H1 (cell line): ENCODE measurements at regions not wholly inside any gene's neighbourhood (a gene's known extent, or its start where the extent isn't known, plus 50 kb on each side); places are given as distances from the start of the nearest gene placed in this dataset.

Experiments used
- CTCF ChIA-PET: fragments of 300-600 bp; sonication (Branson Sonifier 250); formaldehyde crosslinking; loops from one replicate; lab custom pipeline; 2021; ENCODE audit not compliant: partially characterized antibody; lab: Charles Lee
- POLR2A ChIA-PET: fragments of 300-600 bp; sonication (Branson Sonifier 250); formaldehyde crosslinking; loops from one replicate; lab custom pipeline; 2021; ENCODE audit warnings: inconsistent platforms; ENCODE audit not compliant: partially characterized antibody; lab: Charles Lee
- DNase-seq, 2 experiments: peaks; one replicate each; pipeline versions ENCODE4 v3.0.0 to v3.0.0-alpha.2; 2010 to 2022; ENCODE audit warnings: low spot score in 2 of 2, low read depth in 1 of 2, mixed read lengths in 1 of 2
- FAIRE-seq: peaks from 2 replicates; lab custom pipeline; 2011; peaks lifted over from hg19 to GRCh38; lab: Jason Lieb, UNC
- H2AFZ ChIP-seq: 2 replicates; pipeline ENCODE4 v1.8.1; 2012; ENCODE audit warnings: low read length, inconsistent platforms
- H2AK5ac ChIP-seq: 2 replicates; pipeline ENCODE4 v1.6.1; 2013; ENCODE audit warnings: low read depth, low read length
- H2BK120ac ChIP-seq: replicated peaks from 2 replicates; pipeline ENCODE3; 2013; ENCODE audit warnings: low read depth, low read length, inconsistent platforms
- H2BK12ac ChIP-seq: 2 replicates; pipeline ENCODE4 v1.6.1; 2013; ENCODE audit warnings: low read depth, low read length
- H2BK15ac ChIP-seq: 2 replicates; pipeline ENCODE4 v1.6.1; 2013; ENCODE audit warnings: low read length
- H2BK20ac ChIP-seq: 2 replicates; pipeline ENCODE4 v1.6.1; 2013; ENCODE audit warnings: low read length
- H2BK5ac ChIP-seq: 2 replicates; pipeline ENCODE4 v1.6.1; 2013; ENCODE audit warnings: low read depth, low read length
- H3K14ac ChIP-seq: 2 replicates; pipeline ENCODE4 v1.6.1; 2013; ENCODE audit warnings: inconsistent platforms; ENCODE audit not compliant: insufficient read length
- H3K18ac ChIP-seq: 2 replicates; pipeline ENCODE4 v1.6.1; 2013; ENCODE audit warnings: low read length; ENCODE audit errors: extremely low read depth
- H3K23ac ChIP-seq: 2 replicates; pipeline ENCODE4 v1.6.1; 2013; ENCODE audit warnings: inconsistent platforms; ENCODE audit not compliant: insufficient read length
- H3K23me2 ChIP-seq: 2 replicates; pipeline ENCODE4 v1.6.1; 2013; ENCODE audit warnings: low read depth, low read length
- H3K27ac ChIP-seq: 2 replicates; pipeline ENCODE4 v1.6.1; 2011; ENCODE audit warnings: low read depth, low read length, inconsistent platforms
- H3K27me3 ChIP-seq, 4 experiments: replicated peaks in 1 of 4; 1 replicate in 1 of 4; 2 replicates in 3 of 4; pipeline versions ENCODE4 v1.6.1 to v1.8.1; 2011 to 2013; ENCODE audit warnings: low read length in 3 of 4, mild to moderate bottlenecking in 3 of 4, inconsistent platforms in 2 of 4, mixed read lengths in 2 of 4, moderate library complexity in 1 of 4; ENCODE audit not compliant: control insufficient read depth in 3 of 4, insufficient read depth in 3 of 4; ENCODE audit errors: extremely low read depth in 1 of 4
- H3K36me3 ChIP-seq, 4 experiments: 2 replicates each; pipeline versions ENCODE4 v1.6.1 to v1.8.1; 2011 to 2013; ENCODE audit warnings: mild to moderate bottlenecking in 4 of 4, low read length in 3 of 4, moderate library complexity in 2 of 4, control low read depth in 1 of 4, inconsistent platforms in 1 of 4; ENCODE audit not compliant: insufficient read depth in 4 of 4, control insufficient read depth in 2 of 4
- H3K4ac ChIP-seq: replicated peaks from 2 replicates; pipeline ENCODE3; 2013; ENCODE audit warnings: low read length, low read depth, mixed read lengths, inconsistent platforms; ENCODE audit not compliant: insufficient read length
- H3K4me1 ChIP-seq, 4 experiments: replicated peaks in 1 of 4; 1 replicate in 1 of 4; 2 replicates in 3 of 4; pipeline versions ENCODE4 v1.6.1 to v1.8.1; 2011 to 2013; ENCODE audit warnings: low read length in 3 of 4, inconsistent platforms in 2 of 4, mixed read lengths in 1 of 4; ENCODE audit not compliant: insufficient read depth in 4 of 4, control insufficient read depth in 3 of 4
- H3K4me2 ChIP-seq, 2 experiments: 2 replicates each; pipeline versions ENCODE4 v1.6.1 to v1.8.1; 2011 to 2013; ENCODE audit warnings: low read depth in 2 of 2, low read length in 2 of 2, control low read depth in 1 of 2, inconsistent platforms in 1 of 2, mild to moderate bottlenecking in 1 of 2; ENCODE audit not compliant: insufficient read depth in 1 of 2
- H3K4me3 ChIP-seq, 4 experiments: fragments of 200-600, 300-600 bp in 1 of 4; sonication (generic), shearing (Covaris generic), sonication (Bioruptor Twin) in 1 of 4; 2 replicates each; pipeline versions ENCODE4 v1.5.1 to v1.8.1; 2011 to 2016; ENCODE audit warnings: low read length in 4 of 4, low read depth in 3 of 4, control low read depth in 2 of 4, inconsistent platforms in 2 of 4, mild to moderate bottlenecking in 2 of 4, mixed read lengths in 1 of 4, moderate library complexity in 1 of 4; ENCODE audit not compliant: insufficient read depth in 2 of 4; ENCODE audit errors: extremely low read depth in 1 of 4
- H3K56ac ChIP-seq: replicated peaks from 2 replicates; pipeline ENCODE3; 2013; ENCODE audit warnings: low read depth, mild to moderate bottlenecking, mixed read lengths, low read length, inconsistent platforms; ENCODE audit not compliant: insufficient read length
- H3K79me1 ChIP-seq: 2 replicates; pipeline ENCODE4 v1.6.1; 2013; ENCODE audit warnings: low read depth, low read length, control low read depth
- H3K79me2 ChIP-seq, 2 experiments: 2 replicates each; pipeline versions ENCODE4 v1.6.1 to v1.8.1; 2012 to 2013; ENCODE audit warnings: low read length in 2 of 2, mild to moderate bottlenecking in 2 of 2, inconsistent platforms in 1 of 2; ENCODE audit not compliant: insufficient read depth in 2 of 2, control insufficient read depth in 1 of 2
- H3K9ac ChIP-seq, 4 experiments: replicated peaks in 1 of 4; 1 replicate in 1 of 4; 2 replicates in 3 of 4; pipeline versions ENCODE4 v1.6.1 to v1.8.1; 2011 to 2013; ENCODE audit warnings: low read depth in 3 of 4, low read length in 3 of 4, control low read depth in 2 of 4, mild to moderate bottlenecking in 2 of 4, moderate library complexity in 2 of 4, inconsistent platforms in 1 of 4; ENCODE audit errors: extremely low read depth in 1 of 4
- H3K9me3 ChIP-seq, 2 experiments: 2 replicates each; pipeline versions ENCODE4 v1.6.1 to v1.8.1; 2012 to 2013; ENCODE audit warnings: mild to moderate bottlenecking in 2 of 2, moderate library complexity in 2 of 2, control low read depth in 1 of 2, inconsistent platforms in 1 of 2, low read depth in 1 of 2, low read length in 1 of 2, mixed read lengths in 1 of 2; ENCODE audit not compliant: insufficient read depth in 2 of 2
- H4K20me1 ChIP-seq, 2 experiments: replicated peaks in 1 of 2; 2 replicates each; pipeline versions ENCODE3 to v1.8.1; 2011 to 2013; ENCODE audit warnings: inconsistent platforms in 2 of 2, low read length in 2 of 2, mild to moderate bottlenecking in 1 of 2; ENCODE audit not compliant: insufficient read depth in 2 of 2, control insufficient read depth in 1 of 2
- H4K5ac ChIP-seq: 2 replicates; pipeline ENCODE4 v1.6.1; 2013; ENCODE audit warnings: low read length, low read depth, mixed read lengths, inconsistent platforms; ENCODE audit not compliant: insufficient read length
- H4K8ac ChIP-seq: 2 replicates; pipeline ENCODE4 v1.8.0; 2013; ENCODE audit warnings: mild to moderate bottlenecking, moderate library complexity, low read length, inconsistent platforms; ENCODE audit not compliant: insufficient read depth; ENCODE audit errors: extremely low read depth
- H4K91ac ChIP-seq: replicated peaks from 2 replicates; pipeline ENCODE3; 2013; ENCODE audit warnings: low read length, mixed read lengths, inconsistent platforms; ENCODE audit not compliant: insufficient read length
- CREB1 ChIP-seq: IDR thresholded peaks from 2 replicates; pipeline ENCODE4 v1.6.1; 2012; ENCODE audit warnings: inconsistent platforms
- CTCF ChIP-seq, 3 experiments: IDR thresholded peaks; 1 replicate in 2 of 3; 2 replicates in 1 of 3; pipeline versions ENCODE4 v1.5.1 to v1.6.1; 2011; ENCODE audit warnings: low read length in 3 of 3, mild to moderate bottlenecking in 3 of 3, inconsistent platforms in 2 of 3, low read depth in 1 of 3, moderate library complexity in 1 of 3; ENCODE audit not compliant: insufficient read depth in 1 of 3; ENCODE audit errors: control extremely low read depth in 1 of 3
- GABPA ChIP-seq: IDR thresholded peaks from 2 replicates; pipeline ENCODE4 v1.6.1; 2011; ENCODE audit warnings: mild to moderate bottlenecking, low read length, moderate library complexity, borderline replicate concordance; ENCODE audit not compliant: insufficient read depth
- NANOG ChIP-seq: IDR thresholded peaks from 2 replicates; pipeline ENCODE4 v1.6.1; 2011; ENCODE audit warnings: low read length, low read depth, mild to moderate bottlenecking, inconsistent platforms; ENCODE audit not compliant: insufficient read depth, poor library complexity, severe bottlenecking
- RAD21 ChIP-seq, 2 experiments: IDR thresholded peaks in 1 of 2; conservative IDR thresholded peaks in 1 of 2; 2 replicates each; pipeline ENCODE4 v1.6.1; 2011; ENCODE audit warnings: low read depth in 2 of 2, low read length in 2 of 2, improper control_type of control experiment in 1 of 2, inconsistent platforms in 1 of 2, mild to moderate bottlenecking in 1 of 2, moderate library complexity in 1 of 2
- SP4 ChIP-seq: IDR thresholded peaks from 2 replicates; pipeline ENCODE4 v1.6.1; 2012; ENCODE audit warnings: low read length, inconsistent platforms
- TAF1 ChIP-seq: IDR thresholded peaks from 2 replicates; pipeline ENCODE4 v1.6.1; 2011; ENCODE audit warnings: mild to moderate bottlenecking, low read depth, low read length
- TCF12 ChIP-seq: IDR thresholded peaks from 2 replicates; pipeline ENCODE4 v1.6.1; 2011; ENCODE audit warnings: low read depth, mild to moderate bottlenecking, low read length
- TEAD4 ChIP-seq: IDR thresholded peaks from 2 replicates; pipeline ENCODE4 v1.6.1; 2012; ENCODE audit warnings: low read depth, low read length, inconsistent platforms, mixed read lengths
- YY1 ChIP-seq: IDR thresholded peaks from 2 replicates; pipeline ENCODE4 v1.6.1; 2011; ENCODE audit warnings: low read depth, mild to moderate bottlenecking, low read length
- WGBS, 2 experiments: shearing (Covaris generic) in 1 of 2; methylation state at CpG; one replicate each; pipeline versions ENCODE4 v1.1.6 to v1.1.7; 2013 to 2015; ENCODE audit warnings: low lambda C conversion rate in 2 of 2, mixed read lengths in 2 of 2, inconsistent platforms in 1 of 2, low coverage in 1 of 2, missing lambda C conversion rate in 1 of 2; ENCODE audit not compliant: insufficient replicate concordance in 2 of 2, insufficient coverage in 1 of 2, insufficient read length in 1 of 2; ENCODE audit errors: extremely low coverage in 1 of 2, missing lambda C conversion rate in 1 of 2; 5-methylcytosine and 5-hydroxymethylcytosine counted together

DNA sequence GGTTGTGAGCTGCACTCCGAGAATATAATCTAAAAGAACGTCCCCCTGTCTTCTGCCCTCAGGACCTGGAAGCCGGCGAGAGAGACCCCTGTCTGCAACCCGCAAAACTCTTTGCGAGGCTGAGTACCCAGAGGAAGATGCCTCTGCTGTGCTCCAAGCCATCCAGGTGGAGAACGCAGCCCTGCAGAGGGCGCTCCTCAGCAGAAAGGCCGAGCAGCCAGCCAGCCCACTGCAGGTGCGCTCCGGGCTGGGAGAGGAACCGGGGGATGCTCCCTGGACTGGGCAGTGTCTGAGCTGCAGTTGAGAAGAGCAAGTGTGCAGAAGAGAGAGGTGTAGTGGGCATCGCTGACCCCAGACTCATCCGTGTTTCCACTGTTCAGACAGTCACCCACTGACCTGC, 148.3 kb downstream of the KATNIP start:
- no peak overlapping the region for H2BK20ac ChIP-seq
- no peaks in the 10 kb centered on the region for H3K79me1 ChIP-seq
- H3K27me3 ChIP-seq = no peaks in the 10 kb centered on the region
- no peak overlapping the region for H3K4ac ChIP-seq
- H3K9me3 ChIP-seq = 0 out of 4 replicates have a peak, but pooled peaks cover 0 to 3% of the 10 kb centered on the region in 2 experiments
- no peak overlapping the region for H2BK12ac ChIP-seq
- DNase-seq = peak; percentile 70 to 95
- H3K14ac ChIP-seq = no peak overlapping the region
- no peak overlapping the region for H3K23ac ChIP-seq
- H3K79me2 ChIP-seq = no peaks in the 10 kb centered on the region
- no peak overlapping the region for H3K9ac ChIP-seq
- no peak overlapping the region for H2AFZ ChIP-seq
- no peak overlapping the region; the same call in 1 of the 2 replicates for H4K8ac ChIP-seq
- ChIA-PET POLR2A (interaction anchor here (0.6 kb wide), 1 partner anchor 792 kb away, joined by 4 read pairs; no protein-coding TSS in a partner anchor), CTCF (interaction anchor here (0.5 to 2.9 kb wide), 60 partner anchors 8 to 366 kb away, joined by 3 to 19 read pairs (median 4); partner anchors contain the start of genes GTF3C1 and KATNIP)
- no peak overlapping the region for H2BK15ac ChIP-seq
- H4K5ac ChIP-seq = no peak overlapping the region
- H3K4me3 ChIP-seq = no peak overlapping the region
- H2AK5ac ChIP-seq = no peak overlapping the region
- H3K23me2 ChIP-seq = no peaks in the 10 kb centered on the region
- no peaks in the 10 kb centered on the region for H3K36me3 ChIP-seq
- no peak overlapping the region for H3K4me2 ChIP-seq
- peak; percentile 13 for FAIRE-seq
- H2BK120ac ChIP-seq = no peak overlapping the region
- 23% methylated on average over 14 of the region's 14 CpGs; no CpG with 5 or more reads in 1 of the 2 experiments for WGBS, 2 experiments
- H4K20me1 ChIP-seq = peaks cover 0 to 1% of the 10 kb centered on the region in 2 experiments
- no peak overlapping the region for H3K27ac ChIP-seq
- no peak overlapping the region for H3K56ac ChIP-seq
- H3K18ac ChIP-seq = no peak overlapping the region
- no peak overlapping the region for H4K91ac ChIP-seq
- no peak overlapping the region for H2BK5ac ChIP-seq
- TF ChIP-seq RAD21 (IDR thresholded peaks at IDR 0.05 in 1 of 2, conservative IDR thresholded peaks at IDR 0.05 in 1 of 2; ENCODE audit: low read depth in 2 of 2, low read length in 2 of 2) (peak; percentile 68 to 81), TAF1 (no peak), YY1 (0 out of 2 replicates have a peak, but pooled peaks have one; percentile 9), GABPA (peak; percentile 77; the same call in 1 of the 2 replicates), SP4 (no peak), TCF12 (0 out of 2 replicates have a peak, but pooled peaks have one; percentile 53), NANOG (peak; percentile 7), CTCF (IDR thresholded peaks at IDR 0.05; ENCODE audit: control extremely low read depth in 1 of 3, insufficient read depth in 1 of 3, low read depth in 1 of 3, low read length in 3 of 3) (peak; percentile 97 to 98 (median 97)), CREB1 (0 out of 2 replicates have a peak, but pooled peaks have one; percentile 25), TEAD4 (0 out of 2 replicates have a peak, but pooled peaks have one; percentile 20)
- TF ChIP-seq, all 59 proteins: peak for 8
- H3K4me1 ChIP-seq = peaks cover 0 to 11% (median 2%) of the 10 kb centered on the region in 4 experiments; a peak in 4 of 7 replicates
